Sigmoid colon (tissue), 4 donors: ENCODE measurements at regions not wholly inside any gene's neighbourhood (a gene's known extent, or its start where the extent isn't known, plus 50 kb on each side); places are given as distances from the start of the nearest gene placed in this dataset.

ENCODE experiments used
- CTCF ChIP-seq, 4 experiments: fragments of 450-650 bp in 3 of 4; fragments of 200-600 bp in 1 of 4; IDR thresholded peaks; one replicate each; pipeline ENCODE4 v1.5.1; 2016 to 2019; ENCODE audit warnings: antibody characterized with exemption in 4 of 4, mild to moderate bottlenecking in 3 of 4, moderate library complexity in 2 of 4
- EP300 ChIP-seq, 4 donors: sonication (generic); formaldehyde crosslinking; IDR thresholded peaks; one replicate each; pipeline ENCODE4 v1.6.1; 2017; ENCODE audit warnings: antibody characterized with exemption in 4 of 4
- POLR2A ChIP-seq, 2 donors: fragments of 450-650 bp; IDR thresholded peaks; one replicate each; pipeline ENCODE4 v1.6.1; 2016; ENCODE audit warnings: antibody characterized with exemption in 2 of 2, mild to moderate bottlenecking in 2 of 2, moderate library complexity in 2 of 2
- POLR2AphosphoS5 ChIP-seq, 4 donors: sonication (generic); formaldehyde crosslinking; IDR thresholded peaks; one replicate each; pipeline ENCODE4 v1.6.1; 2017; ENCODE audit warnings: antibody characterized with exemption in 4 of 4

DNA sequence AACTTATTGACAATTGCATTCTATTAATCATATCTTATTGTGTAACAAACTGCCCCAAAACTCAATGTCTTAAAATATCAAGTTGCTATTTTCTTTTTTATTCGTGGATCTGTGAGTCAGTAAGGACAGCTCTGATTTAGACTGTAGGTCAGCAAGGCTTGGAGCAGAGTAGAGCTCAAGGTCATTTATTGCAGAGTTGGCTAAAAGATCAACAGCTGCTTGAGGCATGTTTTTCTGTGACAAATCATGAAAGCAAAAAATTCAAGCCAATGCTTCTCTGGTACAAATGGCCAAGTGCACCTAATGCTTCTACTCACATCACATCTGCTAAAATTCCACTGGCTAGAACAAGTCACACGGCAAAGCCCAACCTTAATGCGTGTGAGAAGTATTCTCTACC is 497.7 kb upstream of the LRATD1 start:
- TF ChIP-seq CTCF (IDR thresholded peaks at IDR 0.05) = no peak
- no peak for TF ChIP-seq POLR2A (IDR thresholded peaks at IDR 0.05)
- TF ChIP-seq EP300 (IDR thresholded peaks at IDR 0.05) = no peak
- TF ChIP-seq POLR2AphosphoS5 (IDR thresholded peaks at IDR 0.05) = no peak
